HepG2 (cell line): ENCODE measurements at regions not wholly inside any gene's neighbourhood (a gene's known extent, or its start where the extent isn't known, plus 50 kb on each side); places are given as distances from the start of the nearest gene placed in this dataset.

Experiments
- CENPX ChIP-seq: sonication (generic); formaldehyde crosslinking; IDR thresholded peaks from 2 replicates; pipeline ENCODE4 v1.9.0; 2021; ENCODE audit warnings: mild to moderate bottlenecking, missing genetic modification reagents, moderate library complexity
- EEA1 ChIP-seq: sonication (generic); formaldehyde crosslinking; IDR thresholded peaks from 2 replicates; pipeline ENCODE4 v1.5.1; 2020; ENCODE audit warnings: mild to moderate bottlenecking, missing genetic modification reagents, borderline replicate concordance
- KAT7 ChIP-seq: IDR thresholded peaks from 2 replicates; pipeline ENCODE4 v1.6.1; 2018; ENCODE audit warnings: borderline replicate concordance, missing compliant biosample characterization
- PHF5A ChIP-seq: IDR thresholded peaks from one replicate; pipeline ENCODE4 v1.6.1; 2018; ENCODE audit warnings: low read depth, missing genetic modification reagents; ENCODE audit not compliant: unreplicated experiment
- SP1 ChIP-seq, 2 experiments: fragments of 450-650 bp in 1 of 2; sonication (generic) in 1 of 2; formaldehyde crosslinking in 1 of 2; IDR thresholded peaks; 2 replicates each; pipeline versions ENCODE4 v1.4.0 to v1.6.1; 2016 to 2020; ENCODE audit warnings: missing genetic modification reagents in 1 of 2
- SRSF1 ChIP-seq: fragments of 200-400 bp; formaldehyde crosslinking; optimal IDR thresholded peaks from 2 replicates; pipeline ENCODE3; 2017; ENCODE audit warnings: mild to moderate bottlenecking, low read depth, low read length, moderate library complexity
- YY1 ChIP-seq: IDR thresholded peaks from 2 replicates; pipeline ENCODE4 v1.6.1; 2011; ENCODE audit warnings: low read length, low read depth, moderate library complexity, mild to moderate bottlenecking; ENCODE audit not compliant: insufficient read depth, insufficient replicate concordance
- ZNF232 ChIP-seq: sonication (generic); formaldehyde crosslinking; IDR thresholded peaks from 2 replicates; pipeline ENCODE4 v1.4.0; 2020; ENCODE audit warnings: missing genetic modification reagents, borderline replicate concordance
- ZNF484 ChIP-seq: sonication (generic); formaldehyde crosslinking; IDR thresholded peaks from 2 replicates; pipeline ENCODE4 v1.5.1; 2020; ENCODE audit warnings: mild to moderate bottlenecking, low read depth, missing genetic modification reagents, borderline replicate concordance
- ZNF510 ChIP-seq: sonication (generic); formaldehyde crosslinking; IDR thresholded peaks from 2 replicates; pipeline ENCODE4 v1.4.0; 2020; ENCODE audit warnings: low read depth, mild to moderate bottlenecking, missing genetic modification reagents
- TF ChIP-seq, protein P1 (sequence below): sonication (generic); formaldehyde crosslinking; IDR thresholded peaks from 2 replicates; pipeline ENCODE4 v1.5.0; 2020; ENCODE audit warnings: mild to moderate bottlenecking, missing genetic modification reagents, moderate library complexity

DNA sequence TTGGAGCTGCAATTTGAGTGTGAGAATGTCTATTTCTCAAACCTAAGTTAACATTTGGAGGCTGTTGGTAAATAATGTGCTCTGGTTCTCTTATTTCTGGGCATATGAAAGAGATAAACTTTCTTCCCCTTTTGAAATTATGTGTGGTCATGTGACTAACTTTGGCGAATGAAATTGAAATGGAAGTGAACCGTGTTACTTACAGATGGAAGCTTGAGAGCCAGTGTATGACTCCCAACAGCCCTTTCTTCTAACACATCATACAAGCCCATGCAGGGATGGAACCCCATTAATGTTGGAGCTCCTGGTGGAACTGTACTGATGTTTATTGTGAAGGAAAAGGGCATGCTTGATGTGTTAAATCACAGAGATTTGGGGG lies 725.8 kb downstream of the TSN start:
- no peak for TF ChIP-seq ZNF510 (CRISPR knock-in tag)
- TF ChIP-seq CENPX (CRISPR knock-in tag): no peak
- TF ChIP-seq SRSF1: no peak
- no peak for TF ChIP-seq ZNF484 (CRISPR knock-in tag)
- TF ChIP-seq, protein P1, sequence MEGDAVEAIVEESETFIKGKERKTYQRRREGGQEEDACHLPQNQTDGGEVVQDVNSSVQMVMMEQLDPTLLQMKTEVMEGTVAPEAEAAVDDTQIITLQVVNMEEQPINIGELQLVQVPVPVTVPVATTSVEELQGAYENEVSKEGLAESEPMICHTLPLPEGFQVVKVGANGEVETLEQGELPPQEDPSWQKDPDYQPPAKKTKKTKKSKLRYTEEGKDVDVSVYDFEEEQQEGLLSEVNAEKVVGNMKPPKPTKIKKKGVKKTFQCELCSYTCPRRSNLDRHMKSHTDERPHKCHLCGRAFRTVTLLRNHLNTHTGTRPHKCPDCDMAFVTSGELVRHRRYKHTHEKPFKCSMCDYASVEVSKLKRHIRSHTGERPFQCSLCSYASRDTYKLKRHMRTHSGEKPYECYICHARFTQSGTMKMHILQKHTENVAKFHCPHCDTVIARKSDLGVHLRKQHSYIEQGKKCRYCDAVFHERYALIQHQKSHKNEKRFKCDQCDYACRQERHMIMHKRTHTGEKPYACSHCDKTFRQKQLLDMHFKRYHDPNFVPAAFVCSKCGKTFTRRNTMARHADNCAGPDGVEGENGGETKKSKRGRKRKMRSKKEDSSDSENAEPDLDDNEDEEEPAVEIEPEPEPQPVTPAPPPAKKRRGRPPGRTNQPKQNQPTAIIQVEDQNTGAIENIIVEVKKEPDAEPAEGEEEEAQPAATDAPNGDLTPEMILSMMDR (CRISPR knock-in tag): no peak
- TF ChIP-seq ZNF232 (CRISPR knock-in tag): no peak
- TF ChIP-seq YY1: no peak
- TF ChIP-seq PHF5A: no peak
- no peak for TF ChIP-seq SP1 (IDR thresholded peaks at IDR 0.05)
- no peak for TF ChIP-seq SP1 (CRISPR knock-in tag; IDR thresholded peaks at IDR 0.05)
- TF ChIP-seq KAT7 (CRISPR knock-in tag): no peak
- TF ChIP-seq EEA1 (CRISPR knock-in tag): no peak
